Germinal center (tissue), 1 donor: ENCODE measurements at regions not wholly inside any gene's neighbourhood (a gene's known extent, or its start where the extent isn't known, plus 50 kb on each side); places are given as distances from the start of the nearest gene placed in this dataset.

Experiments used
- DNase-seq: peaks from one replicate; pipeline ENCODE4 v3.0.0; 2012; ENCODE audit warnings: mixed read lengths, low spot score

DNA sequence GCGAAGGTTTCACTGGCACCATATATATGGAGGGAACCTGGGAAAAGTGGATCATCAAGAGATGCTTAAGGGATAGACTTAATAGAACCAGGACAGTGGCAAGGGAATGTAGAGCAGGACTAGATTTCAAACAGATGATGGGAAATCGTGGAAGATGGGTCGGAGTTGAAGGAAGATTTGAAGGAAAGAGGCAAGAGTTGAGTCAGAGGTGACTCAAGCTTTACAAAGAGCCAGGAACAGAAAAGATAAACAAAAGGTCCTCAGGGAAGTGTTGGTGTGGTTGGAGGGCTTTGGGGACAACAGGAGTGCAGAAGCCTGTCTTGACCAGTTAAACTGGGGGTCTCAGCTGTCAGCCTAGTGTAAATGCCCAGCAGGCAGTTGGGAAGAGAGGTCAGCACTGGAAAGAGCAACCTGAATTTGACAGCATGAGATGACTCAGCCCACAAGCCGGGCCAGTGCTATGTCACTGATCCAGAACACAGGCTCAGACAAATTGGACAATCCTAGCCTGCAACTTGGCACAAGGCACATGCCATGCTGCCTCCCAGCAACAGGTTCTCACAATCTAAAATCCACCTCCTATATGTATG is 230.5 kb downstream of the IDS start:
- DNase-seq = no peak

DNA sequence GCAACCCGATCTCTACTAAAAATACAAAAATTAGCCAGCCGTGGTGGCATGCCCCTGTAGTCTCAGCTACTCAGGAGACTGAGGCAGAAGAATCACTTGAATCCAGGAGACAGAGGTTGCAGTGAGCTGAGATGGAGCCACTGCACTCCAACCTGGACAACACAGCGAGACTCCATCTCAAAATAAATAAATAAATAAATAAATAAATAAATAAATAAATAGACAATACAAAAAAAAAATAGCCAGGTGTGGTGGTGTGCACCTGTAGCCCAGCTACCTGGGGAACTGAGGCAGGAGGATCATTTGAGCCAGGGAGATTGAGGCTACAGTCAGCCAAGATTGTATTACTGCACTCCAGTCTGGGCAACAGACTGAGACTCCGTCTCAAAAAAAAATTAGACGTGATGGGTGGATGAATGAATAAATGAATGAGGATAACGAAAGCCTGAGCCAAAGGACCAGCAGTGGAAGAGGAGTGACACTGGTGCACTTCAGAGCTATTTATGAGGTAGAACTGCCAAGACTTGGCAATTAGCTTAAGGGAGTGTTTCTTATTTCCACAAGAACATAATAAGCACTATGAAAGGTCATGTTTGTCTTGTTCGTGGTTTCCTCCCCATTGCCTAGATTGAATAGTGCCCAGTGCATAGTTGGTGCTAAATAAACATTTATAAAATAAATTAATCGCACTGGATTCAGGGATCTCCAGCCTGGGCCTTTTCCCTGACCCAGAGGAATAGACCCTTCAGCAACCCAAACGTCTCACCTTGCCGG is 232.2 kb downstream of the IDS start:
- no peak for DNase-seq

DNA sequence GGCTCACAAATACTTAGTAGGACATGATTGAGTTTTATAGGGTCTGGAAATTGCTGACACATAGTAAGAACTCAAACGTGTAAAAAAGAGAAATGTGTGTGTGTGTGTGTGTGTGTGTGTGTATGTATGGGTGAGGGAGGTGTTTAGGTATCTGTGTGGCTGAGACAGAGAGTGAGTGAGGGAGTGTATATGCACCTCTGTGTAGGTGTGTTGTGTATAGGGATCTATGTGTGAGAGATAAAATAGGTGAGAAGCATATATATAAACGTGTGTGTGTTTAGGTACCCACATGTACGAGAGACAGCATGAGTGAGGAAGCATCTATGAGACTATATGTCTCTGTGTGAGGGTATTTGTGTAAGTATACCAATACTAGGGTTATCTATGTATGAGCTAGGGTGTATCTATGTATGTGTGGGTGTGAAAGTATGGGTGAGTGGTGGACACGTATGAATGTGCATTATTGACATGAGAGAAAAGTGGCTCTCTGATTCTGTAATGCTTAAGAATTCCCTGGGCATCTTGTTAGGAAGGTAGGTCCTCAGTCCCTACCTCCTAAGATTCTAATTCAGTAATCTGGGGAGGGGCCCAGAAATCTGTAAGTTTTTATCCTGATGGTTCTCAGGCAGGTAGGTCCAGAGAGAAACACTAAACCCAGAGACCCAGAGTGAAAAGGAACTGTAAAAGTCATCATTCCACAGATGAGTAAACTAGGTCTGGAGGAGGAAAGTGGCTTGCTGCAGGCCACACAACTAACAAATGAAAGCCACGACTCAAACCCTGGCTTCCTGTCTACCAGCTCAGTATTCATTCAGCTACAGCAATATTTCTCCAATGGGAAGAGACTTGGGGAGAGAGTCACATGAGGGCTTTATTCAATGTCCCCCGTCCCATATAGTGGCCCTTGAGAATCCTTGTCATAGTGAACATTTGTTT is 237.0 kb downstream of the IDS start:
- no peak for DNase-seq

DNA sequence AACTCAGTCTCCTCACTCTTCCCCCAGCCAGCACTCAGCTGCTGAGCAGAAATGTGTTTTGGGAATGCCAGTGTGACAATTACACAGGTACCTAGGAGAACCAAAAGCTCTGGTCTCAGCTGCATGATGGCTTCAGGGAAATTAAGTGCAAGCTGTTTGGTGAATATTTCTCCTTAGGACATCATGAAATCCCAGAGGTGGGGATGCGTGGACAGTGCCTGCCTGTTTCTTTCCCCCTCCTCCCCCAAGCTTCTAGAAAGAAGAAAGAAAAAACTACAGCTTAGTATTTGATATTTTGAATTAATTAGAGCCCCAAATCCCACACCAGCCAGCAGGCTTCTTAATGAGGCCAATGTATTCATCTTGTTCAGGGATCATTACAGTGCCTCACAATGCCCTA is 243.0 kb downstream of the IDS start:
- no peak for DNase-seq

DNA sequence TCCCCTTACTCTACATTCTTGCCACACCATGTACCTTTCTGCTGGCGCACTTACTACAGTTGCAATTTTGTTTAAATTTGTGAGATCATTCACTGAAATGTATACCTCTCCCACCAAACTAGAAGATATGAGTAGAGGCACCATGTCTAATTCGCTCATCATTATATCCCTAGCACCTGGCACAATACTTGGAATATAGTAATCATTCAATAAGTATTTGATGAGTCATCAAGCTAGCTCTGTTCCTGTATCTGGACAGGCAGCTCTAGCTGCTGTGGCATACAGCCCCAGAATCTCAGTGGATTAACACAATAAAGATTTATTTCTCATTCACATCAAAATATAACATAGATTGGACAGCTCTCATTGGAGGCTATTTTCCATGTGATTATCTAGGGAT is 245.9 kb downstream of the IDS start:
- DNase-seq = no peak

DNA sequence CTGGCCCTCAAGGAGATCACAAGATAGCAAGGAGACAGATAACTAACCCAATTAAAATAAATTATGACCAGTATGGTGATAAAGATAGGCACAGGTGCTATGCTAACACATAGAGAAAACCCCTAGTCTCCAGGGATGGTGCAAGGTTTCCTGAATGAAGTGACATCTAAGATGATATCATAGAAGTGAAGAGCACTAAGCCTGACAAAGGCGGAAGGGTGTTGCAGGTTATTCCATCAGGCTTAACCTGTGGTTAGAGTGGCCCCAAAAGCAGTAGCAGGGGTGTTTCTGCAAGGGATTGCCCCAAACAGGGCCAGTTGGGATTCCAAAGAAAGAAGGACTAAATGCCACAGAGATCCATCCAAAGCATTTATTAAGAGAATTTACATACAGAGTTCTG is 249.2 kb downstream of the IDS start:
- no peak for DNase-seq

DNA sequence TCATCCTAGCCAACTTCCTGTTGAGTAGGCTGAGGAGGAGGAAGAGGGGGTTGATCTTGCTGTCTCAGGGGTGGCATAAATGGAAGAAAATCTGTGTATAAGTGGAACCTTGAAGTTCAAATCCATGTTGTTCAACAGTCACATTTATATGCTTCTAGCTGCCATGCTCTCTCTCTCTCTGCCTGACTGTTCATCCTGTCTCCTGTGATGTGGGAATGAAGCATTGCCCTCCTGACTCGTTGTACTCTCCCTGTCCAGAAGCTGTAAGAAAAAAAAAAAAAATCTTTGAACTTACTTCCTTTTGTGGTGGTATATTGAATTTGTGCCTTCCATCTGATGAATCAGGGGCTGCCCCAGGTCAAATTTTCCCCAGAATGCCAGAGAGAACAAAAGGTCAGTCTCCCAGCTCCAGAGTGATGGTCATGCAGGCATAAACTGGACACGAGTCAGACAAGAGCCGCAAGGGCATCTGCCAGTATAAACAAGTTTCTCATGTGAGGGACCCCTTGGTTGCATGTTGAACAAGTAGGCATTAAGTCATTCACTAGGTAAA is 257.0 kb downstream of the IDS start:
- DNase-seq = no peak

DNA sequence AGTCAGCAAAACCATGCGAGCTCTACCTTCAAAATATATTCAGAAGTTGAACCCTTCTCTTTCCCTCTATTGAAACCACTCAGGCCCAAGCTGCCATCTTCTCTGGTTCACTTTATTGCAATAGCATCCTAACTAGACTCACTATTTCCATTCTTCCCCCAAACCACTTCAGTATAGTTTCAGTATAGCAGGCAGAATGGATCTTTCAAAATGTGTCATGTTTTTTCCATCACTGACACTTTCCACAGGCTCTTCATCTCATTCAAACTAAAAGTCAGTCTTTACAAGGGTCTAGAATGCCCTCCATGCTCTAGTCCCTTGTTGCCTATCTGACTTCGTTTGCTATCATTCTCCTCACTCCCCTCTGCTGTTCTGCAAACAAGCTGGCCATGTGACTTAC is 274.4 kb downstream of the IDS start:
- no peak for DNase-seq

DNA sequence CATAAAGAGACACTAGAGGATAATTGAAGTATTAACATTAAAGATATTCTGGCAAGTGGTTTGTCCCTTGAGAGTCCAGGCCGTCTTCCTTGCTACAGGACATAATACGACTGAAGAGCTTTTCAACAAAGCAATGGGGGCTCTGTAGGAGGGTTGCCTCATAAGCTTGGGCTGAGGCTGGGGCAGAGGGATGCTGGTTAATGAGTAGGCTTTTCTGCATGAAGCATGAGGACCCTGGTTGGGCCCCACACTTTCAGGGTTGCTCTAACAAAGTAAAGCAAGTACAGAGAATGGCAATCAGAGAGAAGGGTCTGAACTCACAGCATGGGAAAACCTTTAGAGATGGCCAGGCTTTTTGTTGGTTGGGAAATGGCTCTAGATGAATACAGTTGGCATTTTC is 281.3 kb downstream of the IDS start:
- DNase-seq = no peak

DNA sequence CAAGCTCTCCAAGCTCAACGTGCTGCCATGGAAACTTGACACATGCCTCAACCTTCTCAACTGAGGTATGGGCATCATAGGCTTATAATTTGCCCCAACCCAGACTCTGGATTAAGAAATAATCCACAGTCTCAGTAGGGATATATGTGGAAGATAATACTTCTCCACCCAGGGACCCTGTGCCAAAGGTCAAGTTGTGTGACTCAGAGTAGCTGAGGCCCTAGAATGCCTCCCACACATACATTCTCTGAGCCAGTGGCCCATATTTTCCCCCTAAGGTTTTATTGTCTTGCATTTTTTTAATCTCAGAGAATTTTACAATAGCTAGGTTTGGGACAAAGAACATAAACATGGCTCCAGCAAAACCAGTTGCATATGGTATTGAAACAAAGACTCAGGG is 283.1 kb downstream of the IDS start:
- no peak for DNase-seq

DNA sequence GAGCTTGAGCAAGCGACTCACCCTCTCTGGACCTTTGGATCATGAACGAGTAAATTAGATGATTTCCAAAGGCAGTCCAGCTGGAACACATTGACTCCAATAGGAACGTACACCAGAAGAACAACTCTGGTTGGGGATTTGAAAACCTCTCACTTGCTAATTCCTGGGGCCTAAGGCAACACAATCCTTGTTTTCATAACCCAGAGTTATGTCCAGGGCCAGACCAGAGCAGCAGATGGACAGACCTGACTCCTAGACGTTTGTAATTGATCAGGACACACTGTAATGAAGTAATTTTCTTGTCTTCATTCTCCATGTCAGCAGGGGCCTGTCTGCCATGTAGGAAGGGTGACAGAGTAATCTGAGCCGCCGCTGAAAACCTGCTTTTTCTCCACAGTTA is 283.9 kb downstream of the IDS start:
- no peak for DNase-seq

DNA sequence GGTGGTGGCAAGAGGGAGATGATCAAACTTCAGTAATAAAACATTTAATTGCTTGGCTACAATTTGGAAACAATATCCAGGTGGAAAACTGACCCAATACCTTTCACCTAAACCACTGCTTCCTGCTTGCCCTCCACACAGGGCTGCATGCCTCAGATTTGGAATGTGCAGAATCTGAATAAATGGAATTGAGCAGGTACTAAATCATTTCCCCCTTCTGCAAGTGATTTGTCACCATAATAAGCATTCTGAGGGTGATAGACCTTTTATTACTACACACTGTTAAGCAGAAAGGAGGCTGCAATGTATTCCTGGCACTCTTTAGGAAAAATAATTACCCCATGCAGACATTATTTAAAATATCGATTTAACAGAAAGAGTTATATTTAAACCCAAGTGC is 291.8 kb downstream of the IDS start:
- no peak for DNase-seq

DNA sequence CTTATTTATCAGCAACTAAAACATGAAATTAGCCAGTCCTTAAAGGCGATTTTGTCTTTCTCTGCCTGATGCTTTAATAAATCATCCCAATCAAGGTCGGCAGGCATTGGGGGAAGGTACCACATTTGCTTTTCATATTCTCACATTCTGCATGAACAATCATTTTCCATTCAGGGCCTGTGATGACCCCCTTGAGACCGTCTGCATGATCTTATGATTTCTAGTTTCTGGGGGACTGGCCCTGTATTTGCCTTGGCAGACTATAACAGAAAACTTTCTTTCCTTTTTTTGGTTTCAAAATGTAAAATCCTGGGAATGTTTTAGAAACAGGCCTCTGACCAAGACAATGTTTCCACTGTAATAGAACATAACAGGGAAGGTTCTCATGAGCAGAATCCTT is 296.8 kb downstream of the IDS start:
- DNase-seq = no peak

DNA sequence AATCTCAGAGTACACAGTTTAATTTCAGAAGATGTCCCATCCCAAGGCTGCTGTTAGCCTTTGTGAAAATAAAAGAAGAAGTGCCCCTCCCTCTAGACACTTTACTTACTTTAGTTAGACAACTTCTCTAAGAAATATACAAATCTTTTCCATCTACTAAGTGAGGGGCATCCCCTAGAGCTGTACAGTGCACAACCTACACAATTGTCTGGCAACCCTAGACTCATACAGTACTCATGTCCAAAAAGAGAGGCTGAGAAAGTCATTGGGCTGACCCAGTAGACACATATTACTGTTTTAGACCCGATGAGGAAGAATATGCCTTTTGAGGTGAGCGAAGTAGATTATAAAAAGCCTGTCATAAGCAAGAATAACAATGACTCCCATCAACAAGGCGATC is 297.6 kb downstream of the IDS start:
- no peak for DNase-seq

DNA sequence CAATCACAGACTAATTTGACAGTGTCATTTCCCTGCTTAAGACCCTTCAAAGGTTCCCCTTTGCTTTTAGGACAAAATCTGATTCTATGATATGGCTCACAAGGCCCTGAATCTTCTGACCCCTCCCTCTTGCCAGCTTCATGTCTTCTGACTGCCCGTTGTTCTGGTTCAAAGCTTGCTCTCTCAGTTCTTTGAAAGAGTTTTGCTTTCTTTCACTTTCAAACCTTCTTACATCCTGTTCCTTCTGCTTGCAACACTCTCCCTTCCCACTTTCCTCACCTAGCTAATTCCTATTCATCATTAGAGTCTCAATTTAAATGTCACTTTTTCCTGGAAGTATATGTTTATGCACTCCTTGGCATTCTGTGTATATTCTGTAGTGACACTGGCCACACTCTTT is 299.2 kb downstream of the IDS start:
- no peak for DNase-seq

DNA sequence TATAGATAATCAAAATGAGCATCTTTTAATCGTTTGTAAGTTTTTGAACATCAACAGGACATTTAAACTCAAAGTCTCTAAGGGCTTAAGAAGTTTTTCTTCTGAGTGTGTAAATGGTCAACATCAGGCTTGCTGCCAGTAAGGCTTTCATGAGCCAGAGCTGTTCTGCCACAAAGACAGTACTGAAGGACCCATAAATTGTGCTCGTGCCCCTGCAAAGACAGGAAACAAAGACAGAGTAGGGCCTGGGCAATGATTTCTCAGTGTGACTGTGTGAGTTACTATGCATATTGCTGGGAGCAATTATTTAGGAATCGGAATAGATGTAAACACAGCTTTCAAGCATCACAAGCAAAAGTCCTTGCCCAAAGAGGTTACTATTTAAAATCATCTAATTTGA is 300.0 kb downstream of the IDS start:
- no peak for DNase-seq

DNA sequence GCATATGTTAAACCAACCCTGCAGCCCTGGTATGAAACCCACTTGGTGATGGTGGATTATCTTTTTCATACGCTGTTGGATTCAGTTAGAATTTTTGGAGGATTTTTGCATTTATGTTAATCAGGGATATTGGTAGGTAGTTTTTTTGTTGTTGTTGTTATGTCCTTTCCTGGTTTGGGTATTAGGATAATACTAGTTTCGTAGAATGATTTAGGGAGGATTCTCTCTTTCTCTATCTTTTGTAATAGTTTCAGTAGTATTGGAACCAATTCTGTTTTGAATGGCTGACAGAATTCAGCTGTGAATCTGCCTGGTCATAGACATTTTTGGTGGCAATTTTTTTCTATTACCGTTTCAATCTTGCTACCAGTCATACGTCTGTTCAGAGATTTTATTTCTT is 305.4 kb downstream of the IDS start:
- no peak for DNase-seq

DNA sequence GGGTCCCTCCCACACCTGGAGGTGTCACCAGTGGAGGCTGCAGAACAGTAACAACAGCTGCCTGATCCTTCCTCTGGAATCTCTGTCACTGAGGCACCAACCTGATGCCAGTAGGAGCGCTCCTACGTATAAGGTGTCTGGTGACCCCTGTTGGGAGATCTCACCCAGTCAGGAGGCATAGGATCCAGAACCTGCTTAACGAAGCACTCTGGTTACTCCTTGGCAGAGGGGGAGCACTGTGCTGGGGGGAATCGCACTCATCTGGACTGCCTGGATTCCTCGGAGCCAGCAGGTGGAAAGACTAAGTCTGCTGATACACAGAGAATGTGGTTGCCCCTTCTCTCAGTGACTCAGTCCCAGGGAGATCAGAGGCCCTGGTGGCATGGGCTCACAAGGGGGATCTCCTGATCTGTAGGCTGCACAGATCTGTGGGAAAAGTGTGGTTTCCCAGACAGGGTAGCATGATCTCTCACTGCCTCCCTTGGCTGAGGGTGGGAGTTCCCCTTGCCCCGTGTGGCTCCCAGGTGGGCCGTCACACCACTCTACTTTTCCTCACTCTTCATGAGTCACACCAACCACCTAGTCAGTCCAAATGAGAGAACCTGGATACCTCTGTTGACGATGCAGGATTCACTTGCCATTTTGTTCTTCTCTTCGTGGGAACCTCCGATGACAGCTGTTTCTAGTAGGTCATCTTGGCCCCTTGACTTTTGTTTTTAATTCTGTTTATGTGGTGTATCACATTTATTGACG is 305.9 kb downstream of the IDS start:
- no peak for DNase-seq

DNA sequence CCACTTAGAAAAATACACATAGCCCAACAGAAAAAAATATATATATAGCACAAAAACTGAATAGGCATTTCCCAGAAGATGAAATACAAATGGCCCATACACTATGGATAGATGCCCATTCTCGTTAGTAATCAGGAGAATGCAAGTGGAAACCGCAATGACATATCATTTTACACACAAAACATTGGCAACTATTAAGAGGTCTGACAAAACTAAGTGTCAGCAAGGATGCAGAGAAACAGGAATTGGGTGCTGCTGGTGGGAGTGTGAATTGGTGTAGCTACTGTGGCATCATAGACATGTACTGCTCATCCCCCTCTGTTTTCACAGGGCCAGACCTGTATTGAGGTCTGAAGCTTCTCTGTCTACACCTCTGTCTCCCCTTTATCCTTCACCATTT is 320.0 kb downstream of the IDS start:
- DNase-seq = no peak

DNA sequence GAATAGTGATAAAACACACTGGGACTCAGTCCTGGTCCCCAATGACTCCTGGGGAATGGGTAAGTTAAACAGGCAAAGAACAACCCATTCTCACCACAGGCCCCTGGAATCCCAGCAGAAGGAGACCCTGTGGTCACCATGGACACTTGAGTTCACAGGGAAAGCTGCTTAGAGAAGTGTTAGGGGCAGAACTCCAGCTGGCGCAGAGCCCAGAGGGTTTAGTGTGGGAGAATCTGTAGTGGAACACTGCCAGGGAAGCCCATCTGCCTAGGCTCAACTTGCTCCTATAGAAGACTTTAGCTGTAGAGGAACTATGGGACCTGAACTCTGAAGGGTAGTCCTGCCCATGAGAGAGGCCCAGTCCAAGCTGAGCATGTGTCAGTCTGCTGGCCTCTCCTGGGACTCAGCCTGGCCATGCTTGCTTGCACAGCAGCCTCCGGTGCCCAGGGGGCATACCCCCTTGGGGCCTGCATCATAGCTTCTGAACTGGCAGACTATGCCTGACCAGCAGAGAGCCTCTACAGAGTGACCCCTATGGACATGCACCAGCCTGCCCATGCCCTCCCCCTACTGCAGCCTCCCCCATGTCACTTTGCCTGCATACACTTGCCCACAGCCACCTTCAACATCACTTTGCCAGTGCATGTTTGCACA is 343.5 kb downstream of the IDS start:
- no peak for DNase-seq

DNA sequence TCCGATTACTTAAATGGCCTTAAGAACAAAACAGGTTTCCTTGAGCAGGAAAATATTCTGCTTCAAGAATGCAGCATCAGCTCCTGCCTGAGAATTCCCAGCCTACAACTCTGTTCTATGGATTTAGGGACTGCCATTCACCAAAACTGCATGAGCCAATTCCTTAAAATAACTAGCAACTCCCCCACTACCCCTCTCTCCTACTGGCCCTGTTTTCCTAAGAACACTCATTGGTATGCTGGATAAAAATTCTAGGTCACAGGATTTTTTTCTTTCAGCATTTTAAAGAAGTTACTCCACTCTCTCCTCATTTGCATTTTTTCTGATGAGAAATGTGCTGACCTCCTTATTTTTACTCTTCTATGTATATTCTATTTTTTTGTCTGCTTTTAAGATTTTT is 347.1 kb downstream of the IDS start:
- DNase-seq = no peak

DNA sequence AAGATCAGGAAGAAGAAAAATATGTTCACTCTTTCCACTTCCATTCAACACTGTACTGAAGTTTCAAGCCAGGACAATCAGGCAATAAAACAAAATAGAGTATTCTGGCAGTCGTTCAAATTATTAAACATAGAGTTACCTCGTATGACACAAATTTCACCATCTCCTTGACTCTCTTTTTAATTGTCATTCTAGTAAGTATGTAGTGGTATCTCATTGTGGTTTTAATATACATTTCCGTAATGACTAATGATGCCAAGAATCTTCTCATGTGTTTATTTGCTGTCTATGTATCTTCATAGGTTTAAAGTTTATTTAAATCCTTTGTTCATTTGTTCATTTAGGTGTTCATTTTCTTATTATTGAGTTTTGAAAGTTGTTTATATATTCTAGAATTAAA is 352.2 kb downstream of the IDS start:
- no peak for DNase-seq
